Lower leg skin (tissue), 3 donors: ENCODE measurements at regions not wholly inside any gene's neighbourhood (a gene's known extent, or its start where the extent isn't known, plus 50 kb on each side); places are given as distances from the start of the nearest gene placed in this dataset.

Experiments used
- POLR2A ChIP-seq, 2 donors: fragments of 450-650 bp; IDR thresholded peaks; one replicate each; pipeline ENCODE4 v1.6.1; 2016 to 2017; ENCODE audit warnings: antibody characterized with exemption in 2 of 2, mild to moderate bottlenecking in 1 of 2, moderate library complexity in 1 of 2
- TF ChIP-seq, protein P1 (sequence below), 3 donors: fragments of 450-650 bp; IDR thresholded peaks; one replicate each; pipeline ENCODE4 v1.5.1; 2016; ENCODE audit warnings: antibody characterized with exemption in 3 of 3, mild to moderate bottlenecking in 3 of 3, moderate library complexity in 2 of 3

- no peak for TF ChIP-seq POLR2A (IDR thresholded peaks at IDR 0.05)
- TF ChIP-seq, protein P1, sequence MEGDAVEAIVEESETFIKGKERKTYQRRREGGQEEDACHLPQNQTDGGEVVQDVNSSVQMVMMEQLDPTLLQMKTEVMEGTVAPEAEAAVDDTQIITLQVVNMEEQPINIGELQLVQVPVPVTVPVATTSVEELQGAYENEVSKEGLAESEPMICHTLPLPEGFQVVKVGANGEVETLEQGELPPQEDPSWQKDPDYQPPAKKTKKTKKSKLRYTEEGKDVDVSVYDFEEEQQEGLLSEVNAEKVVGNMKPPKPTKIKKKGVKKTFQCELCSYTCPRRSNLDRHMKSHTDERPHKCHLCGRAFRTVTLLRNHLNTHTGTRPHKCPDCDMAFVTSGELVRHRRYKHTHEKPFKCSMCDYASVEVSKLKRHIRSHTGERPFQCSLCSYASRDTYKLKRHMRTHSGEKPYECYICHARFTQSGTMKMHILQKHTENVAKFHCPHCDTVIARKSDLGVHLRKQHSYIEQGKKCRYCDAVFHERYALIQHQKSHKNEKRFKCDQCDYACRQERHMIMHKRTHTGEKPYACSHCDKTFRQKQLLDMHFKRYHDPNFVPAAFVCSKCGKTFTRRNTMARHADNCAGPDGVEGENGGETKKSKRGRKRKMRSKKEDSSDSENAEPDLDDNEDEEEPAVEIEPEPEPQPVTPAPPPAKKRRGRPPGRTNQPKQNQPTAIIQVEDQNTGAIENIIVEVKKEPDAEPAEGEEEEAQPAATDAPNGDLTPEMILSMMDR (IDR thresholded peaks at IDR 0.05) = no peak
Observed at GRCh38 chr22:22822106-22822505, 65.5 kb upstream of the IGLL5 start.
